Smooth muscle cell (in vitro differentiated cells): ENCODE measurements at regions not wholly inside any gene's neighbourhood (a gene's known extent, or its start where the extent isn't known, plus 50 kb on each side); places are given as distances from the start of the nearest gene placed in this dataset.

Experiments
- DNase-seq: peaks from one replicate; lab custom pipeline; 2025; ENCODE audit not compliant: unreplicated experiment; lab: John Stamatoyannopoulos, UW
- H2AFZ ChIP-seq: fragments of 200-600 bp; sonication (generic); 2 replicates; pipeline ENCODE4 v1.6.0; 2016; ENCODE audit warnings: antibody characterized with exemption, low read depth, mild to moderate bottlenecking
- H3F3A ChIP-seq: fragments of 200-600 bp; sonication (generic); 2 replicates; pipeline ENCODE4 v1.6.0; 2017; ENCODE audit warnings: antibody characterized with exemption, low read depth
- H3K27ac ChIP-seq: fragments of 200-600 bp; sonication (generic); 2 replicates; pipeline ENCODE4 v1.5.1; 2016; ENCODE audit warnings: low read depth, mild to moderate bottlenecking
- H3K27me3 ChIP-seq: fragments of 200-600 bp; sonication (generic); 2 replicates; pipeline ENCODE4 v1.6.1; 2016; ENCODE audit warnings: low read depth, mild to moderate bottlenecking
- H3K36me3 ChIP-seq: fragments of 200-600 bp; sonication (generic); 2 replicates; pipeline ENCODE4 v1.5.1; 2016; ENCODE audit warnings: low read depth
- H3K4me1 ChIP-seq: fragments of 200-600 bp; sonication (generic); 2 replicates; pipeline ENCODE4 v1.5.1; 2016; ENCODE audit warnings: low read depth
- H3K4me2 ChIP-seq: fragments of 200-600 bp; sonication (generic); 2 replicates; pipeline ENCODE4 v1.6.0; 2016; ENCODE audit warnings: mild to moderate bottlenecking
- H3K4me3 ChIP-seq: fragments of 200-600 bp; sonication (generic); 2 replicates; pipeline ENCODE4 v1.5.1; 2016; ENCODE audit warnings: mild to moderate bottlenecking
- H3K79me2 ChIP-seq: fragments of 200-600 bp; sonication (generic); 2 replicates; pipeline ENCODE4 v1.6.0; 2016; ENCODE audit warnings: low read depth, mild to moderate bottlenecking
- H3K9ac ChIP-seq: fragments of 200-600 bp; sonication (generic); 2 replicates; pipeline ENCODE4 v1.6.0; 2016; ENCODE audit warnings: low read depth
- H3K9me3 ChIP-seq: fragments of 200-600 bp; sonication (generic); replicated peaks from 2 replicates; pipeline ENCODE4 v1.5.1; 2016; ENCODE audit warnings: low read depth
- H4K20me1 ChIP-seq: fragments of 200-600 bp; sonication (generic); 2 replicates; pipeline ENCODE4 v1.6.0; 2016; ENCODE audit warnings: low read depth
- CTCF ChIP-seq: fragments of 200-600 bp; sonication (generic); IDR thresholded peaks from 2 replicates; pipeline ENCODE4 v1.5.1; 2017; ENCODE audit warnings: borderline replicate concordance, mild to moderate bottlenecking, antibody characterized with exemption; ENCODE audit not compliant: insufficient read depth, poor library complexity, severe bottlenecking
- WGBS: methylation state at CpG from one replicate; pipeline ENCODE4 v1.1.7; 2016; ENCODE audit warnings: low lambda C conversion rate; 5-methylcytosine and 5-hydroxymethylcytosine counted together

GRCh38 chr2:147714582-147714981, 130.2 kb upstream of the ACVR2A start:
- peak overlapping the region; percentile 0 for H2AFZ ChIP-seq
- H3K4me1 ChIP-seq, result no peaks in the 10 kb centered on the region
- H3K9ac ChIP-seq, result no peak overlapping the region
- H3K27me3 ChIP-seq, result no peaks in the 10 kb centered on the region
- no peak for TF ChIP-seq CTCF
- H3K4me3 ChIP-seq, result no peak overlapping the region
- no peaks in the 10 kb centered on the region for H3K36me3 ChIP-seq
- no peaks in the 10 kb centered on the region for H3K79me2 ChIP-seq
- no peaks in the 10 kb centered on the region for H3K9me3 ChIP-seq
- no peak for DNase-seq
- no peak overlapping the region for H3K27ac ChIP-seq
- H3K4me2 ChIP-seq, result peak overlapping the region; percentile 43
- no peaks in the 10 kb centered on the region for H4K20me1 ChIP-seq
- H3F3A ChIP-seq, result no peaks in the 10 kb centered on the region
- WGBS, result 48% methylated on average over 3 of the region's 3 CpGs

GRCh38 chr2:147713349-147713748, 131.5 kb upstream of the ACVR2A start:
- H3K27ac ChIP-seq, result no peak overlapping the region
- H3K4me2 ChIP-seq, result no peak overlapping the region
- no peak overlapping the region for H3K9ac ChIP-seq
- H3K9me3 ChIP-seq, result no peaks in the 10 kb centered on the region
- TF ChIP-seq CTCF, result no peak
- no peaks in the 10 kb centered on the region for H3F3A ChIP-seq
- no peaks in the 10 kb centered on the region for H3K79me2 ChIP-seq
- H3K27me3 ChIP-seq, result no peaks in the 10 kb centered on the region
- no peaks in the 10 kb centered on the region for H4K20me1 ChIP-seq
- H2AFZ ChIP-seq, result no peak overlapping the region
- no peak for DNase-seq
- no peak overlapping the region for H3K4me3 ChIP-seq
- H3K4me1 ChIP-seq, result no peaks in the 10 kb centered on the region
- H3K36me3 ChIP-seq, result no peaks in the 10 kb centered on the region

GRCh38 chr2:147712051-147712450, 132.8 kb upstream of the ACVR2A start:
- Histone ChIP-seq H3K9me3 (no peaks in the 10 kb centered on the region), H3K79me2 (no peaks in the 10 kb centered on the region), H3K4me2 (no peak overlapping the region), H3K4me3 (no peak overlapping the region), H3K27me3 (no peaks in the 10 kb centered on the region), H3F3A (no peaks in the 10 kb centered on the region), H4K20me1 (no peaks in the 10 kb centered on the region), H3K36me3 (no peaks in the 10 kb centered on the region), H3K9ac (no peak overlapping the region), H3K27ac (peak overlapping the region; percentile 7), H2AFZ (peak overlapping the region; percentile 2), H3K4me1 (no peaks in the 10 kb centered on the region)
- 78% methylated on average over 2 of the region's 2 CpGs for WGBS
- TF ChIP-seq CTCF, result no peak
- DNase-seq, result no peak

- WGBS, result 52% methylated on average over 4 of the region's 4 CpGs
- no peak overlapping the region for H3K27ac ChIP-seq
- no peaks in the 10 kb centered on the region for H3K4me1 ChIP-seq
- no peak overlapping the region for H3K4me3 ChIP-seq
- no peaks in the 10 kb centered on the region for H3F3A ChIP-seq
- H3K9ac ChIP-seq, result no peak overlapping the region
- no peak for DNase-seq
- H4K20me1 ChIP-seq, result no peaks in the 10 kb centered on the region
- no peaks in the 10 kb centered on the region for H3K9me3 ChIP-seq
- no peak overlapping the region for H2AFZ ChIP-seq
- no peak overlapping the region for H3K4me2 ChIP-seq
- no peaks in the 10 kb centered on the region for H3K79me2 ChIP-seq
- H3K27me3 ChIP-seq, result no peaks in the 10 kb centered on the region
- TF ChIP-seq CTCF, result no peak
- H3K36me3 ChIP-seq, result no peaks in the 10 kb centered on the region
Observed at GRCh38 chr2:147711031-147711430, 133.8 kb upstream of the ACVR2A start.
